HG02938 (cell line): ENCODE measurements at regions not wholly inside any gene's neighbourhood (a gene's known extent, or its start where the extent isn't known, plus 50 kb on each side); places are given as distances from the start of the nearest gene placed in this dataset.

ENCODE experiments used
- ATAC-seq: cut with Tn5 transposase; IDR thresholded peaks from one replicate; pipeline ENCODE4 v1.9.1; 2021; ENCODE audit warnings: mild to moderate bottlenecking, moderate library complexity; ENCODE audit not compliant: unreplicated experiment

GRCh38 chr18:43213816-43214215 is 63.5 kb downstream of the SYT4 start:
- ATAC-seq: no peak

DNA sequence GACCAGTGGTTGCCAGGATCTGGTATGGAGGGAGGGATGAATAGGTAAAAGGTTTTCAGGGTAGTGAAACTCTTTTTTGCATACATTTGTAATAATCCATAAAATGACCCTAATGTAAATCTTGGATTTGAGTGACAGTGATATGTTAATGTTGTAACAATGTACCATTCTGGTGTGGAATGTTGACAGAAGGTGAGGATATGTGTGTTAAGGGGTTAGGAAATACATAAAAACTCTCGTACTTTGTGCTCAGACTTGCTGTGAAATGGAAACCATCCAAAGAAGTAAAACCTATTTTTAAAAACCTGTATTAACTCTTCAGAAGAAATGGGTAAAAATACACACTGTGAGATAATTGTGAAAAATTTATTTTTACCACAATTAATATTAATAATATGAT is 66.2 kb downstream of the SYT4 start:
- no peak for ATAC-seq

DNA sequence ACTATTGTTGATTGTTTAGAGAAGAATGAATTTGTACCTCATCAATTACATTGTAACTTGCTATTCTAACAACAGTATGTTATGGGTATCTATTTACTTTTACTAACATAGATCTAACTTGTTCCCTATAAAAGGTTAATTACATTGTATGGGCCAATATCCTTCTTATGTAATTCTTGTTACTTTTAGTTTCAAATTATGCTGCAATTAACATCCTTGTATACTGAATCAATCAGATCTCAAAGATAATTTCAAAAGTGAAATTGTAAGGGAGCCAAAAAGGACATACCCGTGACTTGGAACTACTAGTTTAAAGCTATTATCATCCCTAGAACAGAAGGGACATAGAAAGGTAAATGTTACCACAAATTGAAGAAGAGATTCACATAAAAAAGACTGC is 79.9 kb upstream of the RIT2 start:
- ATAC-seq: no peak

DNA sequence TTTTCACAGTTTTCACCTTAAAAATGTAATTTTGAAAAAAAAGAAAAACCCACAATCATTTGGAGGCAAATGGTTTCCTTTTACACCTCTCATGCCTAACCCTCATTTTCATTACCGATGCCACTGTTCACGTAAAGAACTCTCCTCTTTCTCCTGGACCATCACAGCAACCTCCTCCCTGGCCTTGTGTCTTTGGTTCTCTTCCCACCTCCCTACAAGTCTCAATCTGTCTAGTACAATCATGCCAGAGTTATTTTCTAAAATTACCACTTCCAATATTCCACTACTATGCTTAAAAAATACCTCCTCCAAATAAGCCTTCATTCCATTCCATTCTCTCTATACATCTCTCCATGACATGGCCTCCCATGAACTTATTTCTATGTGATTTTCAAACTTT is 77.9 kb upstream of the RIT2 start:
- ATAC-seq: no peak

GRCh38 chr18:43192408-43192807 is 76.9 kb upstream of the RIT2 start:
- ATAC-seq: peak; percentile 74

- no peak for ATAC-seq
Observed at GRCh38 chr18:43181711-43182110, 66.2 kb upstream of the RIT2 start.

DNA sequence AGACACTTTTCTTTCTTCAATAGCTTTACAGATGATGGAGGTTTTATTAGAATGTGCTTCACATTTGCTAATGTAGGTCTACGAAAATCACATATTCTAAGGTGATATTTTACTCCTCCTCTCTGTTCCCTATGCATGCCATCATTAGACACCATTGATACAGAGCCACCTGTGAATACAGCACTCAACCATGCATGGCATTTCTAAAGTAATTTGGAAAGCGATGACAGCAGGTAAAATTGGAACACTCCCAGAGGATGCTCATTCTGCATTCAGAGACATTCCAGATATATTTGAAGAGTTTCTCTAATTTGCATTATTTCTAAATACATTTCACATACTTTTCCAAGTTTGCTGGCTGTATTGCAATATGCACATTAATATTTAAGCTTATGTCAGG is 65.3 kb upstream of the RIT2 start:
- ATAC-seq: no peak

DNA sequence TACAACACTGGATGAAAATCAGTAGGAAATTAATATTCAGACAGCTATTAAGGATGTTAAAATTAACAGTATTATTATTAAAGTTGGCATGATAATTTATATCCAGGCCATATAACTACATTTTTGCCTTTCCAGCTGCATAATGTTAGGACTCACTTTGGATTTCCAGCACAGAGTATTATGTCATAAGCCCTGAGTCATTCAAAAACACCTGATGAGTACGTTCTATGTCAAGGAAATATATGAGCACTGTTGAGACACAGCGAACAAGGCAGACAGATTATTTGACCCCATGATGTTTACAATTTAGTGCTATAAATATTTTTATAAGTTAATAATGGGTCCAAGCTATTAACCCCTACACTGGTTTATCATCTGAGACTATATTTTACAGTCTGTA is 59.8 kb upstream of the RIT2 start:
- no peak for ATAC-seq

DNA sequence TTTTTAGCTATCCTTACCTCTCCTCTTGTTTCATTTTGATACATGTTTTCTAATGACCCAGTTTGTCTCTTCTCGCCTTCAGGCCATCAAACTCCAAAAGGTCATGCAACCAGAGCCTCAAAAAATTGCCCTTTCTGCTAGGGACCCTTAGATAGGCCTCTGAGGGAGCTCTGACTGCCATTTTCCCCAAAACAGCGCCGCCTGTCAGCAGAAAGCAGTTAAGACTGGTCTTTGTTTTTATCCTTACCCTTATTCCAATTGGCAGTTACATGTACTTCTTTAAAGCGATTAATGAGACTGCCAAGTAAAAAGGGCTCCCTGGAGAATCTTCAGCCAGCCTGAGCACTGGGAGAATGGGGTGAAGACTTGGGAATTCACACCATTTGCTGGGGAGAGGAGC is 55.1 kb upstream of the RIT2 start:
- no peak for ATAC-seq
